ENCODE measurements at regions not wholly inside any gene's neighbourhood (a gene's known extent, or its start where the extent isn't known, plus 50 kb on each side); places are given as distances from the start of the nearest gene placed in this dataset.

GRCh38 chr9:27688954-27689353 is 115.7 kb upstream of the C9orf72 start:
- no peak for TF ChIP-seq POLR2A (IDR thresholded peaks at IDR 0.05)
- no peak for TF ChIP-seq CTCF (IDR thresholded peaks at IDR 0.05)

All from testis (tissue), 2 donors.